HEK293 (cell line): ENCODE measurements at regions not wholly inside any gene's neighbourhood (a gene's known extent, or its start where the extent isn't known, plus 50 kb on each side); places are given as distances from the start of the nearest gene placed in this dataset.

ENCODE experiments used
- YY1 ChIP-seq: fragments of 450-650 bp; formaldehyde crosslinking; IDR thresholded peaks from 2 replicates; pipeline ENCODE4 v1.5.1; 2018; ENCODE audit warnings: missing biosample characterization, missing genetic modification characterization
- ZNF138 ChIP-seq: fragments of 450-650 bp; formaldehyde crosslinking; IDR thresholded peaks from 2 replicates; pipeline ENCODE4 v1.5.1; 2016; ENCODE audit warnings: missing biosample characterization, missing genetic modification characterization, borderline replicate concordance
- ZNF776 ChIP-seq: fragments of 450-650 bp; formaldehyde crosslinking; IDR thresholded peaks from 2 replicates; pipeline ENCODE4 v1.5.0; 2017; ENCODE audit warnings: missing biosample characterization, missing genetic modification characterization, borderline replicate concordance
- ZNF785 ChIP-seq: fragments of 450-650 bp; formaldehyde crosslinking; IDR thresholded peaks from 2 replicates; pipeline ENCODE4 v1.5.1; 2016; ENCODE audit warnings: missing biosample characterization, missing genetic modification characterization
- ZXDB ChIP-seq: fragments of 450-650 bp; formaldehyde crosslinking; IDR thresholded peaks from 2 replicates; pipeline ENCODE4 v1.5.1; 2016; ENCODE audit warnings: missing biosample characterization, missing genetic modification characterization
- TF ChIP-seq, protein P1 (sequence below): fragments of 450-650 bp; formaldehyde crosslinking; IDR thresholded peaks from 2 replicates; pipeline ENCODE4 v1.5.1; 2016; ENCODE audit warnings: missing biosample characterization, missing genetic modification characterization
- TF ChIP-seq, protein P2 (sequence below): fragments of 450-650 bp; formaldehyde crosslinking; IDR thresholded peaks from 2 replicates; pipeline ENCODE4 v1.5.1; 2016; ENCODE audit warnings: missing biosample characterization, missing genetic modification characterization
- TF ChIP-seq, protein P3 (sequence below): fragments of 450-650 bp; formaldehyde crosslinking; IDR thresholded peaks from 2 replicates; pipeline ENCODE4 v1.5.1; 2016; ENCODE audit warnings: missing biosample characterization, missing genetic modification characterization
- TF ChIP-seq, protein P4 (sequence below): fragments of 450-650 bp; formaldehyde crosslinking; IDR thresholded peaks from 2 replicates; pipeline ENCODE4 v1.5.1; 2016; ENCODE audit warnings: missing biosample characterization, missing genetic modification characterization
- TF ChIP-seq, protein P5 (sequence below): fragments of 450-650 bp; formaldehyde crosslinking; IDR thresholded peaks from 2 replicates; pipeline ENCODE4 v1.5.1; 2016; ENCODE audit warnings: missing biosample characterization, missing genetic modification characterization
- TF ChIP-seq, protein P6 (sequence below): fragments of 450-650 bp; formaldehyde crosslinking; IDR thresholded peaks from 2 replicates; pipeline ENCODE4 v1.5.1; 2016; ENCODE audit warnings: missing biosample characterization, missing genetic modification characterization
- TF ChIP-seq, protein P7 (sequence below): fragments of 450-650 bp; IDR thresholded peaks from 2 replicates; pipeline ENCODE4 v1.5.1; 2018; ENCODE audit warnings: missing biosample characterization, mild to moderate bottlenecking, missing genetic modification characterization

DNA sequence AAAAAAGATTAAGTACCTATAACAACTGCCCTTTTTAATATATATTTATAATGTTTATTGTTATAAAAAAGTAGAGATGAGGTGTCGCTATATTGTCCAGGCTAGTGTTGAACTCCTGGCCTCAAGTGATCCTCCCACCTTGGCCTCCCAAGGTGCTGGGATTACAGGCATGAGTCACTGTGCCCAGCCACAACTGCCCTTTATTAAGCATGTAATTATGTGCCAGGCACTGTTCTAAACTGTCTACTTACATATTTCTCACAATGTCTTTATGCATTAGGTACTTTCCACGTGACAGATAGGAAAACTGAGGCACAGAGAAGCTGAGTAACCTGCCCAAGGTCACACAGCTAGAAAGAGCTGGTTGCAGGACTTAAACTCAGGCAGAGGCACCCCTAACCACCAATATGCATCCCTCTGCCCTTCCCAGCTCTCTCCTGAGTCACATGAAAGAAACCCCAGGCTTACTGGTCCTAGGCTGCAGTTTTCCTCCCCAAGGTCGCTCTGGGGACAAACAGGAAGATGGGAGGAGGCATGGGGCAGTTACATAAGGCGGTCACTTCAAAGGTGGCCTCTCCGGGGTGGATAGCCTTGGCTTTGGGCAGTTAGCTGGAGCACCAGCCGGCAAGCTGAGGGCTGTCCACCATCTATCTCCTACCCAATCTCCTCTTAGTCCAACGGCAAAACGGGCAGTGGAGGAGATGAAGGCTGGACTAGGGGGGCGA is 54.6 kb upstream of the TBX3 start:
- TF ChIP-seq ZXDB (no peak), ZNF776 (tag by site-specific recombination) (no peak), YY1 (no peak), ZNF785 (no peak), ZNF138 (tag by site-specific recombination) (no peak)
- TF ChIP-seq, protein P1, sequence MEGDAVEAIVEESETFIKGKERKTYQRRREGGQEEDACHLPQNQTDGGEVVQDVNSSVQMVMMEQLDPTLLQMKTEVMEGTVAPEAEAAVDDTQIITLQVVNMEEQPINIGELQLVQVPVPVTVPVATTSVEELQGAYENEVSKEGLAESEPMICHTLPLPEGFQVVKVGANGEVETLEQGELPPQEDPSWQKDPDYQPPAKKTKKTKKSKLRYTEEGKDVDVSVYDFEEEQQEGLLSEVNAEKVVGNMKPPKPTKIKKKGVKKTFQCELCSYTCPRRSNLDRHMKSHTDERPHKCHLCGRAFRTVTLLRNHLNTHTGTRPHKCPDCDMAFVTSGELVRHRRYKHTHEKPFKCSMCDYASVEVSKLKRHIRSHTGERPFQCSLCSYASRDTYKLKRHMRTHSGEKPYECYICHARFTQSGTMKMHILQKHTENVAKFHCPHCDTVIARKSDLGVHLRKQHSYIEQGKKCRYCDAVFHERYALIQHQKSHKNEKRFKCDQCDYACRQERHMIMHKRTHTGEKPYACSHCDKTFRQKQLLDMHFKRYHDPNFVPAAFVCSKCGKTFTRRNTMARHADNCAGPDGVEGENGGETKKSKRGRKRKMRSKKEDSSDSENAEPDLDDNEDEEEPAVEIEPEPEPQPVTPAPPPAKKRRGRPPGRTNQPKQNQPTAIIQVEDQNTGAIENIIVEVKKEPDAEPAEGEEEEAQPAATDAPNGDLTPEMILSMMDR (tag by site-specific recombination) = no peak
- TF ChIP-seq, protein P2, sequence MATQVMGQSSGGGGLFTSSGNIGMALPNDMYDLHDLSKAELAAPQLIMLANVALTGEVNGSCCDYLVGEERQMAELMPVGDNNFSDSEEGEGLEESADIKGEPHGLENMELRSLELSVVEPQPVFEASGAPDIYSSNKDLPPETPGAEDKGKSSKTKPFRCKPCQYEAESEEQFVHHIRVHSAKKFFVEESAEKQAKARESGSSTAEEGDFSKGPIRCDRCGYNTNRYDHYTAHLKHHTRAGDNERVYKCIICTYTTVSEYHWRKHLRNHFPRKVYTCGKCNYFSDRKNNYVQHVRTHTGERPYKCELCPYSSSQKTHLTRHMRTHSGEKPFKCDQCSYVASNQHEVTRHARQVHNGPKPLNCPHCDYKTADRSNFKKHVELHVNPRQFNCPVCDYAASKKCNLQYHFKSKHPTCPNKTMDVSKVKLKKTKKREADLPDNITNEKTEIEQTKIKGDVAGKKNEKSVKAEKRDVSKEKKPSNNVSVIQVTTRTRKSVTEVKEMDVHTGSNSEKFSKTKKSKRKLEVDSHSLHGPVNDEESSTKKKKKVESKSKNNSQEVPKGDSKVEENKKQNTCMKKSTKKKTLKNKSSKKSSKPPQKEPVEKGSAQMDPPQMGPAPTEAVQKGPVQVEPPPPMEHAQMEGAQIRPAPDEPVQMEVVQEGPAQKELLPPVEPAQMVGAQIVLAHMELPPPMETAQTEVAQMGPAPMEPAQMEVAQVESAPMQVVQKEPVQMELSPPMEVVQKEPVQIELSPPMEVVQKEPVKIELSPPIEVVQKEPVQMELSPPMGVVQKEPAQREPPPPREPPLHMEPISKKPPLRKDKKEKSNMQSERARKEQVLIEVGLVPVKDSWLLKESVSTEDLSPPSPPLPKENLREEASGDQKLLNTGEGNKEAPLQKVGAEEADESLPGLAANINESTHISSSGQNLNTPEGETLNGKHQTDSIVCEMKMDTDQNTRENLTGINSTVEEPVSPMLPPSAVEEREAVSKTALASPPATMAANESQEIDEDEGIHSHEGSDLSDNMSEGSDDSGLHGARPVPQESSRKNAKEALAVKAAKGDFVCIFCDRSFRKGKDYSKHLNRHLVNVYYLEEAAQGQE (tag by site-specific recombination) = no peak
- TF ChIP-seq, protein P3, sequence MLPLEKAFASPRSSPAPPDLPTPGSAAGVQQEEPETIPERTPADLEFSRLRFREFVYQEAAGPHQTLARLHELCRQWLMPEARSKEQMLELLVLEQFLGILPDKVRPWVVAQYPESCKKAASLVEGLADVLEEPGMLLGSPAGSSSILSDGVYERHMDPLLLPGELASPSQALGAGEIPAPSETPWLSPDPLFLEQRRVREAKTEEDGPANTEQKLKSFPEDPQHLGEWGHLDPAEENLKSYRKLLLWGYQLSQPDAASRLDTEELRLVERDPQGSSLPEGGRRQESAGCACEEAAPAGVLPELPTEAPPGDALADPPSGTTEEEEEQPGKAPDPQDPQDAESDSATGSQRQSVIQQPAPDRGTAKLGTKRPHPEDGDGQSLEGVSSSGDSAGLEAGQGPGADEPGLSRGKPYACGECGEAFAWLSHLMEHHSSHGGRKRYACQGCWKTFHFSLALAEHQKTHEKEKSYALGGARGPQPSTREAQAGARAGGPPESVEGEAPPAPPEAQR = no peak
- TF ChIP-seq, protein P4, sequence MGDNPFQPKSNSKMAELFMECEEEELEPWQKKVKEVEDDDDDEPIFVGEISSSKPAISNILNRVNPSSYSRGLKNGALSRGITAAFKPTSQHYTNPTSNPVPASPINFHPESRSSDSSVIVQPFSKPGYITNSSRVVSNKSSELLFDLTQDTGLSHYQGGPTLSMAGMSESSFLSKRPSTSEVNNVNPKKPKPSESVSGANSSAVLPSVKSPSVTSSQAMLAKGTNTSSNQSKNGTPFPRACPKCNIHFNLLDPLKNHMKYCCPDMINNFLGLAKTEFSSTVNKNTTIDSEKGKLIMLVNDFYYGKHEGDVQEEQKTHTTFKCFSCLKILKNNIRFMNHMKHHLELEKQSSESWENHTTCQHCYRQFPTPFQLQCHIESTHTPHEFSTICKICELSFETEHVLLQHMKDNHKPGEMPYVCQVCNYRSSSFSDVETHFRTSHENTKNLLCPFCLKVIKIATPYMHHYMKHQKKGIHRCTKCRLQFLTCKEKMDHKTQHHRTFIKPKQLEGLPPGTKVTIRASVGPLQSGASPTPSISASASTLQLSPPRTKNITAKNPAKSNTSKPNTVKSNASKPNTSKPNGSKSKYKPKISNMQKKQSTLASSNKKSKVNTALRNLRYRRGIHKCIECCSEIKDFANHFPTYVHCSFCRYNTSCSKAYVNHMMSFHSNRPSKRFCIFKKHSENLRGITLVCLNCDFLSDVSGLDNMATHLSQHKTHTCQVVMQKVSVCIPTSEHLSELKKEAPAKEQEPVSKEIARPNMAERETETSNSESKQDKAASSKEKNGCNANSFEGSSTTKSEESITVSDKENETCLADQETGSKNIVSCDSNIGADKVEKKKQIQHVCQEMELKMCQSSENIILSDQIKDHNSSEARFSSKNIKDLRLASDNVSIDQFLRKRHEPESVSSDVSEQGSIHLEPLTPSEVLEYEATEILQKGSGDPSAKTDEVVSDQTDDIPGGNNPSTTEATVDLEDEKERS (tag by site-specific recombination) = no peak
- TF ChIP-seq, protein P5, sequence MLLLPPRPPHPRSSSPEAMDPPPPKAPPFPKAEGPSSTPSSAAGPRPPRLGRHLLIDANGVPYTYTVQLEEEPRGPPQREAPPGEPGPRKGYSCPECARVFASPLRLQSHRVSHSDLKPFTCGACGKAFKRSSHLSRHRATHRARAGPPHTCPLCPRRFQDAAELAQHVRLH = no peak
- TF ChIP-seq, protein P6, sequence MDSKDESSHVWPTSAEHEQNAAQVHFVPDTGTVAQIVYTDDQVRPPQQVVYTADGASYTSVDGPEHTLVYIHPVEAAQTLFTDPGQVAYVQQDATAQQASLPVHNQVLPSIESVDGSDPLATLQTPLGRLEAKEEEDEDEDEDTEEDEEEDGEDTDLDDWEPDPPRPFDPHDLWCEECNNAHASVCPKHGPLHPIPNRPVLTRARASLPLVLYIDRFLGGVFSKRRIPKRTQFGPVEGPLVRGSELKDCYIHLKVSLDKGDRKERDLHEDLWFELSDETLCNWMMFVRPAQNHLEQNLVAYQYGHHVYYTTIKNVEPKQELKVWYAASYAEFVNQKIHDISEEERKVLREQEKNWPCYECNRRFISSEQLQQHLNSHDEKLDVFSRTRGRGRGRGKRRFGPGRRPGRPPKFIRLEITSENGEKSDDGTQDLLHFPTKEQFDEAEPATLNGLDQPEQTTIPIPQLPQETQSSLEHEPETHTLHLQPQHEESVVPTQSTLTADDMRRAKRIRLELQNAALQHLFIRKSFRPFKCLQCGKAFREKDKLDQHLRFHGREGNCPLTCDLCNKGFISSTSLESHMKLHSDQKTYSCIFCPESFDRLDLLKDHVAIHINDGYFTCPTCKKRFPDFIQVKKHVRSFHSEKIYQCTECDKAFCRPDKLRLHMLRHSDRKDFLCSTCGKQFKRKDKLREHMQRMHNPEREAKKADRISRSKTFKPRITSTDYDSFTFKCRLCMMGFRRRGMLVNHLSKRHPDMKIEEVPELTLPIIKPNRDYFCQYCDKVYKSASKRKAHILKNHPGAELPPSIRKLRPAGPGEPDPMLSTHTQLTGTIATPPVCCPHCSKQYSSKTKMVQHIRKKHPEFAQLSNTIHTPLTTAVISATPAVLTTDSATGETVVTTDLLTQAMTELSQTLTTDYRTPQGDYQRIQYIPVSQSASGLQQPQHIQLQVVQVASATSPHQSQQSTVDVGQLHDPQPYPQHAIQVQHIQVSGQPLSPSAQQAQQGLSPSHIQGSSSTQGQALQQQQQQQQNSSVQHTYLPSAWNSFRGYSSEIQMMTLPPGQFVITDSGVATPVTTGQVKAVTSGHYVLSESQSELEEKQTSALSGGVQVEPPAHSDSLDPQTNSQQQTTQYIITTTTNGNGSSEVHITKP (tag by site-specific recombination) = no peak
- TF ChIP-seq, protein P7, sequence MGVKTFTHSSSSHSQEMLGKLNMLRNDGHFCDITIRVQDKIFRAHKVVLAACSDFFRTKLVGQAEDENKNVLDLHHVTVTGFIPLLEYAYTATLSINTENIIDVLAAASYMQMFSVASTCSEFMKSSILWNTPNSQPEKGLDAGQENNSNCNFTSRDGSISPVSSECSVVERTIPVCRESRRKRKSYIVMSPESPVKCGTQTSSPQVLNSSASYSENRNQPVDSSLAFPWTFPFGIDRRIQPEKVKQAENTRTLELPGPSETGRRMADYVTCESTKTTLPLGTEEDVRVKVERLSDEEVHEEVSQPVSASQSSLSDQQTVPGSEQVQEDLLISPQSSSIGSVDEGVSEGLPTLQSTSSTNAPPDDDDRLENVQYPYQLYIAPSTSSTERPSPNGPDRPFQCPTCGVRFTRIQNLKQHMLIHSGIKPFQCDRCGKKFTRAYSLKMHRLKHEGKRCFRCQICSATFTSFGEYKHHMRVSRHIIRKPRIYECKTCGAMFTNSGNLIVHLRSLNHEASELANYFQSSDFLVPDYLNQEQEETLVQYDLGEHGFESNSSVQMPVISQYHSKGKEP = no peak
